Mucosa of descending colon (tissue), 3 donors: ENCODE measurements at regions not wholly inside any gene's neighbourhood (a gene's known extent, or its start where the extent isn't known, plus 50 kb on each side); places are given as distances from the start of the nearest gene placed in this dataset.
A peak's percentile ranks its signal among the peaks of the same experiment; 100 is the strongest.

Source experiments
- ATAC-seq: fragments of 200-7000 bp; cut with Tn5 transposase; one replicate; pipeline ENCODE4 v1.9.1; 2020; ENCODE audit warnings: mild to moderate bottlenecking, moderate library complexity
- DNase-seq, 3 donors: peaks; one replicate each; pipeline ENCODE4 v3.0.0-alpha.2; 2020
- H3K36me3 ChIP-seq: fragments of 200-600 bp; one replicate; pipeline ENCODE4 v1.8.0; 2021; ENCODE audit warnings: low read depth, mild to moderate bottlenecking
- H3K4me1 ChIP-seq: fragments of 200-600 bp; one replicate; pipeline ENCODE4 v1.8.0; 2021; ENCODE audit warnings: low read depth, mild to moderate bottlenecking
- H3K4me3 ChIP-seq: fragments of 200-600 bp; one replicate; pipeline ENCODE4 v1.8.0; 2021; ENCODE audit warnings: mild to moderate bottlenecking
- H3K9me3 ChIP-seq: fragments of 200-600 bp; one replicate; pipeline ENCODE4 v1.8.0; 2021; ENCODE audit warnings: mild to moderate bottlenecking
- CTCF ChIP-seq: fragments of 200-600 bp; IDR thresholded peaks from one replicate; pipeline ENCODE4 v1.8.0; 2022; ENCODE audit warnings: antibody characterized with exemption, mild to moderate bottlenecking
- intact Hi-C, 2 donors: fragments of 100-400 bp; cut with DNase I in 1 of 2; cut with micrococcal nuclease in 1 of 2; formaldehyde crosslinking; loops; one replicate each; pipeline versions ENCODE4 v1.11.0 to v1.11.1; 2022; cut with DNase I, micrococcal nuclease
- donor health status: DM: no; HTN: no; CAD: no; lungs with moderate emphysema.
- donor health status: DM: no; HTN: no; CAD: no.
- donor health status: DM: no; HTN: yes; CAD: no.

GRCh38 chr1:173409613-173410012, 67.5 kb upstream of the PRDX6 start:
- Histone ChIP-seq H3K4me3 (no peak overlapping the region), H3K9me3 (no peaks in the 10 kb centered on the region), H3K36me3 (no peaks in the 10 kb centered on the region), H3K4me1 (peaks cover 6% of the 10 kb centered on the region)
- DNase-seq (no peak), ATAC-seq (peak; percentile 53)
- intact Hi-C loops = no loop called here
- no peak for TF ChIP-seq CTCF

GRCh38 chr1:173410133-173410793, 66.9 kb upstream of the PRDX6 start:
- no peaks in the 10 kb centered on the region for H3K36me3 ChIP-seq
- H3K4me1 ChIP-seq = peaks cover 6% of the 10 kb centered on the region
- ATAC-seq = no peak
- intact Hi-C loops = no loop called here
- no peak for TF ChIP-seq CTCF
- no peak for DNase-seq
- no peaks in the 10 kb centered on the region for H3K9me3 ChIP-seq
- H3K4me3 ChIP-seq = no peak overlapping the region

- ATAC-seq (peak; percentile 35), DNase-seq (no peak)
- no peaks in the 10 kb centered on the region for H3K36me3 ChIP-seq
- peaks cover 6% of the 10 kb centered on the region for H3K4me1 ChIP-seq
- no peak overlapping the region for H3K4me3 ChIP-seq
- no peak for TF ChIP-seq CTCF
- intact Hi-C loops = no loop called here
- H3K9me3 ChIP-seq = no peaks in the 10 kb centered on the region
Measured at GRCh38 chr1:173410794-173411236, 66.3 kb upstream of the PRDX6 start.

GRCh38 chr1:173411835-173412742, 65.0 kb upstream of the PRDX6 start:
- Histone ChIP-seq H3K4me3 (no peak overlapping the region), H3K36me3 (no peaks in the 10 kb centered on the region), H3K4me1 (peaks cover 2% of the 10 kb centered on the region), H3K9me3 (no peaks in the 10 kb centered on the region)
- no peak for TF ChIP-seq CTCF
- no peak for ATAC-seq
- intact Hi-C loops = no loop called here
- no peak for DNase-seq

GRCh38 chr1:173413271-173413707, 63.8 kb upstream of the PRDX6 start:
- DNase-seq (no peak), ATAC-seq (no peak)
- intact Hi-C loops = no loop called here

More at GRCh38 chr1:173413271-173413707, 63.8 kb upstream of the PRDX6 start:
- Histone ChIP-seq H3K4me3 (no peak overlapping the region), H3K9me3 (no peaks in the 10 kb centered on the region), H3K4me1 (no peaks in the 10 kb centered on the region), H3K36me3 (no peaks in the 10 kb centered on the region)
- no peak for TF ChIP-seq CTCF
